WTC11 (cell line): ENCODE measurements at regions not wholly inside any gene's neighbourhood (a gene's known extent, or its start where the extent isn't known, plus 50 kb on each side); places are given as distances from the start of the nearest gene placed in this dataset.

Experiments
- ATAC-seq: fragments of 200-7000 bp; cut with Tn5 transposase; 2 replicates; pipeline ENCODE4 v1.10.0; 2021; ENCODE audit warnings: mild to moderate bottlenecking, moderate library complexity
- CTCF ChIA-PET: fragments of 300-600 bp; sonication (Branson Sonifier 250); formaldehyde crosslinking; loops from one replicate; lab custom pipeline; 2021; ENCODE audit warnings: antibody characterized with exemption; lab: Charles Lee
- POLR2A ChIA-PET: fragments of 350-600 bp; sonication (Branson Sonifier 250); formaldehyde crosslinking; loops from one replicate; lab custom pipeline; 2021; ENCODE audit warnings: antibody characterized with exemption; lab: Charles Lee
- DNase-seq: peaks from one replicate; pipeline ENCODE4 v3.0.0; 2021; ENCODE audit warnings: low spot score
- H3K27ac Mint-ChIP-seq: 2 replicates; pipeline ENCODE4 v1.8.0; 2021; ENCODE audit warnings: mixed read lengths
- H3K27me3 Mint-ChIP-seq: 2 replicates; pipeline ENCODE4 v1.8.0; 2021; ENCODE audit warnings: low read depth, mild to moderate bottlenecking, moderate library complexity, mixed read lengths
- H3K36me3 Mint-ChIP-seq: 2 replicates; pipeline ENCODE4 v1.8.0; 2021; ENCODE audit warnings: mixed read lengths
- H3K4me1 Mint-ChIP-seq: 2 replicates; pipeline ENCODE4 v1.8.0; 2022; ENCODE audit warnings: mixed read lengths
- H3K4me3 Mint-ChIP-seq: 2 replicates; pipeline ENCODE4 v1.8.0; 2021; ENCODE audit warnings: mild to moderate bottlenecking, moderate library complexity, mixed read lengths
- H3K9me3 Mint-ChIP-seq: 2 replicates; pipeline ENCODE4 v1.8.0; 2021; ENCODE audit warnings: mixed read lengths
- ATF1 ChIP-seq: sonication (generic); formaldehyde crosslinking; IDR thresholded peaks from 2 replicates; pipeline ENCODE4 v1.8.1; 2023; ENCODE audit warnings: mild to moderate bottlenecking, moderate library complexity, missing genetic modification reagents
- CREB1 ChIP-seq: sonication (generic); formaldehyde crosslinking; IDR thresholded peaks from 2 replicates; pipeline ENCODE4 v1.8.0; 2023; ENCODE audit warnings: mild to moderate bottlenecking, missing genetic modification reagents
- EMX1 ChIP-seq: fragments of 250-450 bp; sonication (Bioruptor Pico); IDR thresholded peaks from 2 replicates; pipeline ENCODE4 v1.8.0; 2021; ENCODE audit warnings: mild to moderate bottlenecking
- ETV6 ChIP-seq: sonication (generic); formaldehyde crosslinking; IDR thresholded peaks from 2 replicates; pipeline ENCODE4 v1.8.1; 2022; ENCODE audit warnings: mild to moderate bottlenecking, missing genetic modification reagents
- MAX ChIP-seq: sonication (generic); formaldehyde crosslinking; IDR thresholded peaks from 2 replicates; pipeline ENCODE4 v1.8.0; 2022; ENCODE audit warnings: mild to moderate bottlenecking, missing genetic modification reagents
- MXD4 ChIP-seq: fragments of 250-450 bp; sonication (Bioruptor Pico); IDR thresholded peaks from 2 replicates; pipeline ENCODE4 v1.8.0; 2021; ENCODE audit warnings: mild to moderate bottlenecking, moderate library complexity, borderline replicate concordance
- RORB ChIP-seq: fragments of 250-450 bp; sonication (Bioruptor Pico); IDR thresholded peaks from 2 replicates; pipeline ENCODE4 v1.9.0; 2021; ENCODE audit warnings: mild to moderate bottlenecking
- SOX15 ChIP-seq: fragments of 250-450 bp; sonication (Bioruptor Pico); IDR thresholded peaks from 2 replicates; pipeline ENCODE4 v1.9.0; 2021; ENCODE audit warnings: mild to moderate bottlenecking
- ZNF532 ChIP-seq: fragments of 250-450 bp; sonication (Bioruptor Pico); IDR thresholded peaks from 2 replicates; pipeline ENCODE4 v1.9.0; 2021; ENCODE audit warnings: mild to moderate bottlenecking, borderline replicate concordance
- TF ChIP-seq, protein P1 (sequence below): sonication (generic); formaldehyde crosslinking; IDR thresholded peaks from 2 replicates; pipeline ENCODE4 v1.8.0; 2023; ENCODE audit warnings: missing genetic modification reagents
- TF ChIP-seq, protein P2 (sequence below): sonication (generic); formaldehyde crosslinking; IDR thresholded peaks from 2 replicates; pipeline ENCODE4 v1.8.0; 2022; ENCODE audit warnings: mild to moderate bottlenecking, missing genetic modification reagents
- TF ChIP-seq, protein P3 (sequence below): sonication (generic); formaldehyde crosslinking; IDR thresholded peaks from 2 replicates; pipeline ENCODE4 v1.8.0; 2023; ENCODE audit warnings: missing genetic modification reagents, mild to moderate bottlenecking, borderline replicate concordance
- TF ChIP-seq, protein P4 (sequence below): fragments of 250-450 bp; sonication (Bioruptor Pico); IDR thresholded peaks from 2 replicates; pipeline ENCODE4 v1.9.0; 2021; ENCODE audit warnings: mild to moderate bottlenecking
- TF ChIP-seq, protein P5 (sequence below): sonication (generic); formaldehyde crosslinking; IDR thresholded peaks from 2 replicates; pipeline ENCODE4 v1.8.1; 2023; ENCODE audit warnings: mild to moderate bottlenecking, missing genetic modification reagents

DNA sequence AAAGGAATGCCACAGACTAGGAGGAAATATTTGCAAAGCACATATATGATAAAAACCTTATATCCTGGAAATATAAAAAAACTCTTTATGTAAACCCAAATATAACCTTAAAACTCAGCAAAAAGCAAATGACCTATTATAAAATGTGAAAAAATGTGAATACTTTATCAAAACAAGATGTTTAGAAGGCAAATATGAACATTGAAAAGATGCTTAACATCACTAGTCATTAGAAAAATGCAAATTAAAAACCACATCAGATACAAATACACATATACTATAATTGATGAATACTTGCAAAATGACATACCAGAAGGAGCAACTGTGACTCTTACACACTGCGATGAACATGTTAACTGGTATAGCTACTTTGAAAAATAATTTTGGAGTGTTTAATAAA is 511.2 kb upstream of the LRRC4C start (continued):
- TF ChIP-seq ZNF532 (CRISPR knock-in tag) = no peak
- no peak for TF ChIP-seq MXD4 (CRISPR knock-in tag)

DNA sequence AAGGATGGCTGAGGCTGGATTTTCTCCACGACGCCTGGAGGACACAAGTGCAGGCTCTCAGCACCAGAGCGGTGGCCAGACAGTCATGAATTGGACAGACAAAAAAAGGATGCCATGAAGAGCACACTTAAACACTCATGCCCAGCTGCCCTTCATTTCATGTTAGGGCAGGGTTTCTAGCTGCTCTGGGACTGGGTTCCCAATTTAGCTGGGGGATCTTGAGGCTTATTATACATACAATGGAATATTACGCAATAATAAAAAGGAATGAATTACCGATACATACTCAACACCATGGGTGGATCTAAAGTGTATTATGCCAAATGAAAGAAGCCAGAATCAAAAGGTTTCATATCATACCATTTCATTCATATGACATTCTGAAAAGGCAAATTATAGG is 512.1 kb upstream of the LRRC4C start:
- Mint-ChIP-seq H3K27ac (no peak overlapping the region), H3K36me3 (no peaks in the 10 kb centered on the region), H3K4me3 (no peak overlapping the region), H3K9me3 (peaks cover 18% of the 10 kb centered on the region), H3K27me3 (no peaks in the 10 kb centered on the region), H3K4me1 (0 out of 2 replicates have a peak, but pooled peaks cover 3% of the 10 kb centered on the region)
- ChIA-PET CTCF (no interaction called here), POLR2A (no interaction called here)
- DNase-seq (no peak), ATAC-seq (no peak)
- TF ChIP-seq ETV6 (CRISPR knock-in tag) (no peak), RORB (CRISPR knock-in tag) (no peak), SOX15 (CRISPR knock-in tag) (no peak), MAX (CRISPR knock-in tag) (no peak), EMX1 (CRISPR knock-in tag) (no peak), CREB1 (CRISPR knock-in tag) (no peak), ATF1 (CRISPR knock-in tag) (no peak)
- TF ChIP-seq, protein P1, sequence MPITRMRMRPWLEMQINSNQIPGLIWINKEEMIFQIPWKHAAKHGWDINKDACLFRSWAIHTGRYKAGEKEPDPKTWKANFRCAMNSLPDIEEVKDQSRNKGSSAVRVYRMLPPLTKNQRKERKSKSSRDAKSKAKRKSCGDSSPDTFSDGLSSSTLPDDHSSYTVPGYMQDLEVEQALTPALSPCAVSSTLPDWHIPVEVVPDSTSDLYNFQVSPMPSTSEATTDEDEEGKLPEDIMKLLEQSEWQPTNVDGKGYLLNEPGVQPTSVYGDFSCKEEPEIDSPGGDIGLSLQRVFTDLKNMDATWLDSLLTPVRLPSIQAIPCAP = no peak
- TF ChIP-seq, protein P2, sequence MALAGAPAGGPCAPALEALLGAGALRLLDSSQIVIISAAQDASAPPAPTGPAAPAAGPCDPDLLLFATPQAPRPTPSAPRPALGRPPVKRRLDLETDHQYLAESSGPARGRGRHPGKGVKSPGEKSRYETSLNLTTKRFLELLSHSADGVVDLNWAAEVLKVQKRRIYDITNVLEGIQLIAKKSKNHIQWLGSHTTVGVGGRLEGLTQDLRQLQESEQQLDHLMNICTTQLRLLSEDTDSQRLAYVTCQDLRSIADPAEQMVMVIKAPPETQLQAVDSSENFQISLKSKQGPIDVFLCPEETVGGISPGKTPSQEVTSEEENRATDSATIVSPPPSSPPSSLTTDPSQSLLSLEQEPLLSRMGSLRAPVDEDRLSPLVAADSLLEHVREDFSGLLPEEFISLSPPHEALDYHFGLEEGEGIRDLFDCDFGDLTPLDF (CRISPR knock-in tag) = no peak
- TF ChIP-seq, protein P3, sequence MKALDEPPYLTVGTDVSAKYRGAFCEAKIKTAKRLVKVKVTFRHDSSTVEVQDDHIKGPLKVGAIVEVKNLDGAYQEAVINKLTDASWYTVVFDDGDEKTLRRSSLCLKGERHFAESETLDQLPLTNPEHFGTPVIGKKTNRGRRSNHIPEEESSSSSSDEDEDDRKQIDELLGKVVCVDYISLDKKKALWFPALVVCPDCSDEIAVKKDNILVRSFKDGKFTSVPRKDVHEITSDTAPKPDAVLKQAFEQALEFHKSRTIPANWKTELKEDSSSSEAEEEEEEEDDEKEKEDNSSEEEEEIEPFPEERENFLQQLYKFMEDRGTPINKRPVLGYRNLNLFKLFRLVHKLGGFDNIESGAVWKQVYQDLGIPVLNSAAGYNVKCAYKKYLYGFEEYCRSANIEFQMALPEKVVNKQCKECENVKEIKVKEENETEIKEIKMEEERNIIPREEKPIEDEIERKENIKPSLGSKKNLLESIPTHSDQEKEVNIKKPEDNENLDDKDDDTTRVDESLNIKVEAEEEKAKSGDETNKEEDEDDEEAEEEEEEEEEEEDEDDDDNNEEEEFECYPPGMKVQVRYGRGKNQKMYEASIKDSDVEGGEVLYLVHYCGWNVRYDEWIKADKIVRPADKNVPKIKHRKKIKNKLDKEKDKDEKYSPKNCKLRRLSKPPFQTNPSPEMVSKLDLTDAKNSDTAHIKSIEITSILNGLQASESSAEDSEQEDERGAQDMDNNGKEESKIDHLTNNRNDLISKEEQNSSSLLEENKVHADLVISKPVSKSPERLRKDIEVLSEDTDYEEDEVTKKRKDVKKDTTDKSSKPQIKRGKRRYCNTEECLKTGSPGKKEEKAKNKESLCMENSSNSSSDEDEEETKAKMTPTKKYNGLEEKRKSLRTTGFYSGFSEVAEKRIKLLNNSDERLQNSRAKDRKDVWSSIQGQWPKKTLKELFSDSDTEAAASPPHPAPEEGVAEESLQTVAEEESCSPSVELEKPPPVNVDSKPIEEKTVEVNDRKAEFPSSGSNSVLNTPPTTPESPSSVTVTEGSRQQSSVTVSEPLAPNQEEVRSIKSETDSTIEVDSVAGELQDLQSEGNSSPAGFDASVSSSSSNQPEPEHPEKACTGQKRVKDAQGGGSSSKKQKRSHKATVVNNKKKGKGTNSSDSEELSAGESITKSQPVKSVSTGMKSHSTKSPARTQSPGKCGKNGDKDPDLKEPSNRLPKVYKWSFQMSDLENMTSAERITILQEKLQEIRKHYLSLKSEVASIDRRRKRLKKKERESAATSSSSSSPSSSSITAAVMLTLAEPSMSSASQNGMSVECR (CRISPR knock-in tag) = no peak
- TF ChIP-seq, protein P4, sequence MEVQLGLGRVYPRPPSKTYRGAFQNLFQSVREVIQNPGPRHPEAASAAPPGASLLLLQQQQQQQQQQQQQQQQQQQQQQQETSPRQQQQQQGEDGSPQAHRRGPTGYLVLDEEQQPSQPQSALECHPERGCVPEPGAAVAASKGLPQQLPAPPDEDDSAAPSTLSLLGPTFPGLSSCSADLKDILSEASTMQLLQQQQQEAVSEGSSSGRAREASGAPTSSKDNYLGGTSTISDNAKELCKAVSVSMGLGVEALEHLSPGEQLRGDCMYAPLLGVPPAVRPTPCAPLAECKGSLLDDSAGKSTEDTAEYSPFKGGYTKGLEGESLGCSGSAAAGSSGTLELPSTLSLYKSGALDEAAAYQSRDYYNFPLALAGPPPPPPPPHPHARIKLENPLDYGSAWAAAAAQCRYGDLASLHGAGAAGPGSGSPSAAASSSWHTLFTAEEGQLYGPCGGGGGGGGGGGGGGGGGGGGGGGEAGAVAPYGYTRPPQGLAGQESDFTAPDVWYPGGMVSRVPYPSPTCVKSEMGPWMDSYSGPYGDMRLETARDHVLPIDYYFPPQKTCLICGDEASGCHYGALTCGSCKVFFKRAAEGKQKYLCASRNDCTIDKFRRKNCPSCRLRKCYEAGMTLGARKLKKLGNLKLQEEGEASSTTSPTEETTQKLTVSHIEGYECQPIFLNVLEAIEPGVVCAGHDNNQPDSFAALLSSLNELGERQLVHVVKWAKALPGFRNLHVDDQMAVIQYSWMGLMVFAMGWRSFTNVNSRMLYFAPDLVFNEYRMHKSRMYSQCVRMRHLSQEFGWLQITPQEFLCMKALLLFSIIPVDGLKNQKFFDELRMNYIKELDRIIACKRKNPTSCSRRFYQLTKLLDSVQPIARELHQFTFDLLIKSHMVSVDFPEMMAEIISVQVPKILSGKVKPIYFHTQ (CRISPR knock-in tag) = no peak
- TF ChIP-seq, protein P5, sequence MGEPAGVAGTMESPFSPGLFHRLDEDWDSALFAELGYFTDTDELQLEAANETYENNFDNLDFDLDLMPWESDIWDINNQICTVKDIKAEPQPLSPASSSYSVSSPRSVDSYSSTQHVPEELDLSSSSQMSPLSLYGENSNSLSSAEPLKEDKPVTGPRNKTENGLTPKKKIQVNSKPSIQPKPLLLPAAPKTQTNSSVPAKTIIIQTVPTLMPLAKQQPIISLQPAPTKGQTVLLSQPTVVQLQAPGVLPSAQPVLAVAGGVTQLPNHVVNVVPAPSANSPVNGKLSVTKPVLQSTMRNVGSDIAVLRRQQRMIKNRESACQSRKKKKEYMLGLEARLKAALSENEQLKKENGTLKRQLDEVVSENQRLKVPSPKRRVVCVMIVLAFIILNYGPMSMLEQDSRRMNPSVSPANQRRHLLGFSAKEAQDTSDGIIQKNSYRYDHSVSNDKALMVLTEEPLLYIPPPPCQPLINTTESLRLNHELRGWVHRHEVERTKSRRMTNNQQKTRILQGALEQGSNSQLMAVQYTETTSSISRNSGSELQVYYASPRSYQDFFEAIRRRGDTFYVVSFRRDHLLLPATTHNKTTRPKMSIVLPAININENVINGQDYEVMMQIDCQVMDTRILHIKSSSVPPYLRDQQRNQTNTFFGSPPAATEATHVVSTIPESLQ (CRISPR knock-in tag) = no peak
